Mammary epithelial cell (primary cell): ENCODE measurements at regions not wholly inside any gene's neighbourhood (a gene's known extent, or its start where the extent isn't known, plus 50 kb on each side); places are given as distances from the start of the nearest gene placed in this dataset.
"Not testable (repeated sequence)": the region's sequence is repeated elsewhere in the genome, so short reads cannot be mapped to it uniquely, and the experiment has no call there.

Experiments
- CTCF ChIP-seq, 2 donors: IDR thresholded peaks in 1 of 2; conservative IDR thresholded peaks in 1 of 2; 2 replicates each; pipeline ENCODE4 v1.5.1; 2011 to 2012; ENCODE audit warnings: inconsistent platforms in 2 of 2, low read length in 2 of 2, mild to moderate bottlenecking in 2 of 2, control low read depth in 1 of 2, low read depth in 1 of 2; ENCODE audit not compliant: insufficient read depth in 1 of 2; ENCODE audit errors: extremely low read depth in 1 of 2
- EZH2 ChIP-seq: IDR thresholded peaks from 2 replicates; pipeline ENCODE4 v1.6.1; 2012; ENCODE audit warnings: low read length, inconsistent platforms, borderline replicate concordance

GRCh38 chr6:144636025-144636424 is 350.9 kb downstream of the UTRN start:
- TF ChIP-seq CTCF (conservative IDR thresholded peaks at IDR 0.05 in 1 of 2, IDR thresholded peaks at IDR 0.05 in 1 of 2; ENCODE audit: extremely low read depth in 1 of 2, insufficient read depth in 1 of 2, low read depth in 1 of 2, low read length in 2 of 2); EZH2: not testable (repeated sequence)
